ENCODE measurements at regions not wholly inside any gene's neighbourhood (a gene's known extent, or its start where the extent isn't known, plus 50 kb on each side); places are given as distances from the start of the nearest gene placed in this dataset.

GRCh38 chr13:53890696-53891095 is 862.1 kb downstream of the OLFM4 start:
- TF ChIP-seq, protein P1, sequence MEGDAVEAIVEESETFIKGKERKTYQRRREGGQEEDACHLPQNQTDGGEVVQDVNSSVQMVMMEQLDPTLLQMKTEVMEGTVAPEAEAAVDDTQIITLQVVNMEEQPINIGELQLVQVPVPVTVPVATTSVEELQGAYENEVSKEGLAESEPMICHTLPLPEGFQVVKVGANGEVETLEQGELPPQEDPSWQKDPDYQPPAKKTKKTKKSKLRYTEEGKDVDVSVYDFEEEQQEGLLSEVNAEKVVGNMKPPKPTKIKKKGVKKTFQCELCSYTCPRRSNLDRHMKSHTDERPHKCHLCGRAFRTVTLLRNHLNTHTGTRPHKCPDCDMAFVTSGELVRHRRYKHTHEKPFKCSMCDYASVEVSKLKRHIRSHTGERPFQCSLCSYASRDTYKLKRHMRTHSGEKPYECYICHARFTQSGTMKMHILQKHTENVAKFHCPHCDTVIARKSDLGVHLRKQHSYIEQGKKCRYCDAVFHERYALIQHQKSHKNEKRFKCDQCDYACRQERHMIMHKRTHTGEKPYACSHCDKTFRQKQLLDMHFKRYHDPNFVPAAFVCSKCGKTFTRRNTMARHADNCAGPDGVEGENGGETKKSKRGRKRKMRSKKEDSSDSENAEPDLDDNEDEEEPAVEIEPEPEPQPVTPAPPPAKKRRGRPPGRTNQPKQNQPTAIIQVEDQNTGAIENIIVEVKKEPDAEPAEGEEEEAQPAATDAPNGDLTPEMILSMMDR (conservative IDR thresholded peaks at IDR 0.05) = no peak
- Mint-ChIP-seq H3K27me3 (no peaks in the 10 kb centered on the region), H3K4me3 (no peak overlapping the region), H3K27ac (no peak overlapping the region), H3K9me3 (no peaks in the 10 kb centered on the region), H3K4me1 (ENCODE audit: unreplicated experiment) (no peaks in the 10 kb centered on the region), H3K36me3 (no peaks in the 10 kb centered on the region)
- no peak for DNase-seq (ENCODE audit: extremely low spot score, unreplicated experiment)

GRCh38 chr13:53901593-53901992 is 873.0 kb downstream of the OLFM4 start:
- H3K36me3 Mint-ChIP-seq = no peaks in the 10 kb centered on the region
- H3K27me3 Mint-ChIP-seq = no peaks in the 10 kb centered on the region
- H3K27ac Mint-ChIP-seq = no peak overlapping the region
- DNase-seq (ENCODE audit: extremely low spot score, unreplicated experiment) = no peak
- no peaks in the 10 kb centered on the region for H3K9me3 Mint-ChIP-seq
- H3K4me1 Mint-ChIP-seq (ENCODE audit: unreplicated experiment) = no peaks in the 10 kb centered on the region
- TF ChIP-seq, protein P1 (conservative IDR thresholded peaks at IDR 0.05) = no peak
- H3K4me3 Mint-ChIP-seq = no peak overlapping the region

DNA sequence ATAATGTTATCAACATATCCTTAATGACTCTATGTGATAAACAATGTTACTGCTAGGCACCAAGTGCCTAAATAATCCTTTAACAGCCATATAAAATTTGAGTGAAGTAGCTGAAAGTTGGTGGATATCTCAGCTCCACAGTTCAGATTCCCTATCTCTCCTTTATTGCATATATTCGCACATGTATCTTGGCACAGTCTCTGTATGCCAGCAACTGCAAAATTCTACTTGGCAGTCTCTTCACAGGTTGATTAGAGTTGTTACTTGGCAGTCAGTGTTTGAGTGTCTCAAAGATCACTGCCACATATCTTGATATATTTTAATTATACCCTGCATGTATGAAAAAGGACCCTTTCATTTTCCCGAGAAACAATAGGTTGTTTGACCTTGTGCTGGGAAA is 879.3 kb downstream of the OLFM4 start:
- DNase-seq (ENCODE audit: extremely low spot score, unreplicated experiment) = no peak
- Mint-ChIP-seq H3K27ac (no peak overlapping the region), H3K27me3 (no peaks in the 10 kb centered on the region), H3K9me3 (no peaks in the 10 kb centered on the region), H3K4me3 (no peak overlapping the region), H3K4me1 (ENCODE audit: unreplicated experiment) (no peaks in the 10 kb centered on the region), H3K36me3 (no peaks in the 10 kb centered on the region)
- TF ChIP-seq, protein P1 (conservative IDR thresholded peaks at IDR 0.05) = no peak

GRCh38 chr13:53920916-53921315 is 892.3 kb downstream of the OLFM4 start:
- H3K36me3 Mint-ChIP-seq = no peaks in the 10 kb centered on the region
- no peak overlapping the region for H3K27ac Mint-ChIP-seq
- no peaks in the 10 kb centered on the region for H3K27me3 Mint-ChIP-seq
- no peak for DNase-seq (ENCODE audit: extremely low spot score, unreplicated experiment)
- TF ChIP-seq, protein P1 (conservative IDR thresholded peaks at IDR 0.05) = no peak
- H3K4me3 Mint-ChIP-seq = no peak overlapping the region
- no peaks in the 10 kb centered on the region for H3K9me3 Mint-ChIP-seq
- no peaks in the 10 kb centered on the region for H3K4me1 Mint-ChIP-seq (ENCODE audit: unreplicated experiment)

- DNase-seq (ENCODE audit: extremely low spot score, unreplicated experiment) = no peak
- Mint-ChIP-seq H3K4me1 (ENCODE audit: unreplicated experiment) (no peaks in the 10 kb centered on the region), H3K27me3 (no peaks in the 10 kb centered on the region), H3K4me3 (no peak overlapping the region), H3K9me3 (no peaks in the 10 kb centered on the region), H3K27ac (no peak overlapping the region), H3K36me3 (no peaks in the 10 kb centered on the region)
- TF ChIP-seq, protein P1 (conservative IDR thresholded peaks at IDR 0.05) = no peak
Observed at GRCh38 chr13:53921473-53921872, 892.9 kb downstream of the OLFM4 start.

GRCh38 chr13:53941588-53942190 is 913.1 kb downstream of the OLFM4 start:
- H3K9me3 Mint-ChIP-seq = no peaks in the 10 kb centered on the region

More at GRCh38 chr13:53941588-53942190, 913.1 kb downstream of the OLFM4 start:
- no peak for DNase-seq (ENCODE audit: extremely low spot score, unreplicated experiment)
- Mint-ChIP-seq H3K36me3 (no peaks in the 10 kb centered on the region), H3K4me1 (ENCODE audit: unreplicated experiment) (peaks cover 4% of the 10 kb centered on the region), H3K27me3 (no peaks in the 10 kb centered on the region), H3K4me3 (no peak overlapping the region), H3K27ac (no peak overlapping the region)
- TF ChIP-seq, protein P1 (conservative IDR thresholded peaks at IDR 0.05) = no peak
